Erythroblast (primary cell): ENCODE measurements at regions not wholly inside any gene's neighbourhood (a gene's known extent, or its start where the extent isn't known, plus 50 kb on each side); places are given as distances from the start of the nearest gene placed in this dataset.

Source experiments
- GATA1 ChIP-seq: IDR thresholded peaks from 2 replicates; pipeline ENCODE4 v1.6.1; 2011; ENCODE audit warnings: low read depth, mild to moderate bottlenecking, control low read depth, low read length, moderate library complexity
- POLR2A ChIP-seq: IDR thresholded peaks from 2 replicates; pipeline ENCODE4 v1.6.1; 2011; ENCODE audit warnings: mild to moderate bottlenecking, low read length

GRCh38 chr16:54375071-54375470, 88.5 kb upstream of the IRX3 start:
- TF ChIP-seq POLR2A: no peak
- no peak for TF ChIP-seq GATA1
